ENCODE measurements at regions not wholly inside any gene's neighbourhood (a gene's known extent, or its start where the extent isn't known, plus 50 kb on each side); places are given as distances from the start of the nearest gene placed in this dataset.

GRCh38 chr9:129328355-129329042, 150.4 kb upstream of the IER5L start:
- no peak for TF ChIP-seq POLR2A (IDR thresholded peaks at IDR 0.05)
- TF ChIP-seq CTCF (IDR thresholded peaks at IDR 0.05) = no peak
- TF ChIP-seq POLR2AphosphoS5 (IDR thresholded peaks at IDR 0.05) = no peak
- no peak for TF ChIP-seq EP300 (IDR thresholded peaks at IDR 0.05)
